NCI-H2196 treated with DMSO at 0.1 percent for 48 hours (cell line): ENCODE measurements at regions not wholly inside any gene's neighbourhood (a gene's known extent, or its start where the extent isn't known, plus 50 kb on each side); places are given as distances from the start of the nearest gene placed in this dataset.

Experiments
- DNase-seq: peaks from one replicate; lab custom pipeline; 2025; ENCODE audit not compliant: unreplicated experiment; lab: John Stamatoyannopoulos, UW

GRCh38 chr12:103011974-103012763 is 54.7 kb downstream of the ASCL1 start:
- DNase-seq = no peak

GRCh38 chr12:103012884-103013283 is 55.4 kb downstream of the ASCL1 start:
- no peak for DNase-seq

GRCh38 chr12:103013741-103014300 is 56.3 kb downstream of the ASCL1 start:
- no peak for DNase-seq

- no peak for DNase-seq
Measured at GRCh38 chr12:103016381-103016780, 58.9 kb downstream of the ASCL1 start.

DNA sequence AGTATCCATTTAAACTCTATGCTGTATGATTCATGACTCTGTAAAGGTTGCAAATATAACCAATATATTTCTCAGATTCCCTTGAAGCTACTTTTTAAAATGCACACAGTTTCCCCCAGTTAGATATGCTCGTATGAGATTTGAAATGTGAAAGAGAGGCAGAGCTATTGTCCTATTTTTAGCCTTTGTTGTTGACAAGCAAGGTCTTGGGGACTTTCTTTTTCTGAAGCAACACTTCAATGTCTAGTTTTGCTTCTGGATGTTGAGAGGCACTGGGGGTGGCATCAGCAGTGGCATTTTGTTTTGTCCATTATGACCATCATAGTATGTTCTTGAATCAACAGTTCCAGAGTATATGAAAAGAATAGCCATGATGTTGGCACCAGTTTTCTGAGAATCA is 63.4 kb downstream of the ASCL1 start:
- no peak for DNase-seq

- DNase-seq = no peak
Measured at GRCh38 chr12:103021538-103022218, 64.2 kb downstream of the ASCL1 start.

GRCh38 chr12:103024650-103025049 is 67.2 kb downstream of the ASCL1 start:
- no peak for DNase-seq

DNA sequence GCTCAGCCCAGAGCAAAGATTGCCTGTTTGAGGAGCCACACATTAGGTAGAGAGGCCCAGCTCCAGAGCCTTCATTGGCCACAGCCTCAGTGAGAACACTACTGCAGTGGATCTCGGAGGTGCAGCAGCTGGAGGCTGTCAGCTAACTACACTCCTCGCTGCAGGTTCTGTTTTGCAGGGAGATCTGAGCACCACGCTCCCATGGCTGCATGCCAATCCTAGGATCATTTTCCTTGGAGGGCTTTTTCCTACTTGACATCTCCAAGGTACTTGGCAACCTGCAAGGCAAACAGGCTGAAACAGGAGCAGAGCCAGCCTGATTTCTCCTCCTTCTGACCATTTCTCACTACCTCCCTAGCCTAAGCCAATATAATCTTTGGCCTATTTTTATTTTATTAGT is 69.2 kb downstream of the ASCL1 start:
- peak; percentile 72 for DNase-seq

DNA sequence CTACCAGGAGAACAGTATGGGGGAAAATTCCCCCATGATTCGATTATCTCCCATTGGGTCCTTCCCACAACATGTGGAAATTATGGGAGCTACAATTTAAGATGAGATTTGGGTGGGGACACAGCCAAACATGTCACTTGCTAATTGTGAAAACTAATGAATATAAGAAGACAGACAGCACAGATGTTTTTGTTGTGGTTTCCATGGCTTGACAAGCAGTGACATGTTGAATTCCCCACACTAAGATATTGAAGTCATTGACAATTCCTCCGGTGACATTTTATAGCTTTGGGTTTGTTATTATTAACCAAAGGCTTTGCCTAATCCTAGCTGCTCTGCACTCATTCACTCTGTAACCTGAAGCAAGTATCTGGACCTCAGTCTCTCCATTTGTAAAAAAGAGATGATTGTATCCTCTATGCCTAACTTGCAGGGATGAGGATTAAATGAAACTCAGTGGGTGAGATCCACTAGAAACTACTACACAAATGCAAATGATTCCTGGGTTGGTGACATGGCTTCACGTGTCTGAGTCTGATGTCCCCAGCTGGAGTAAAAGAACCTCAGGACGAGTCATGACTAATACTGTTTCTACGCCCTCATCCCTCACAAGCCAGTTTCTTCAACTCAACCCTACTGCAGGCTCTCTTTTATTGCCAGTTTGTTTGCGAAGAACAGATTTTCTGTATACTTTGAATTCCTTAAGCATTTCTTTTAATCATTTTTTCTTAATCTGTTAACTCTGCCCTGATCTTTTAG is 71.6 kb downstream of the ASCL1 start:
- DNase-seq = no peak

DNA sequence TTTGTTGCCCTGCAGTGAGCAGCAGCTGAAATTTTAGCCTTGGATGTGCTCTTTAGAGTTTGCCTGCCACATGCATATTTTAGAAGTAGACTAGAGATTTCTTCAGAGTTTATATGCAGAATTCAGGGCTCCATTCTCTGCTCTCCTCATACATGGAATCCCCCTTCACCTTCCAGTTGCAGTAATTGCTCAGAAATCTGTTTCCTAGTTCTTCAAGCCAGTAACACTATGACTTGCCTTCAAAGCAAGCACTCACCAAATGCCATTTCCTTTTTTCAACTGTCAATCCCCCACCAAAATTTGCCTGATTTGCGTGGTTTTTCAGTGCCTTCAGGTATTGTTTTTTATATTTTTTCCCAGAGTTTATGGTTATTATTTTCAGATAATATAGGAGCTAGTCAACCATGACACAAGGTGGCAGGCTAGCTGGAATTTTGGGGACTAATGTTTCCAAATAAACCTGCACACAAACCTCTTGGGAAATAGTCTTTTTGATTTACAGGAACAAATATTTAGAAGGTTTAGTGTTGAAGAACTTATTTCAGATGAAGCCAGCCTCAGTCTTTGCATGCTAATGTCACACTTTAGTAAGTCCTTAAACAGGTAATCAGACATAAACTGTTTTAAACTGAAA is 79.2 kb downstream of the ASCL1 start:
- no peak for DNase-seq

DNA sequence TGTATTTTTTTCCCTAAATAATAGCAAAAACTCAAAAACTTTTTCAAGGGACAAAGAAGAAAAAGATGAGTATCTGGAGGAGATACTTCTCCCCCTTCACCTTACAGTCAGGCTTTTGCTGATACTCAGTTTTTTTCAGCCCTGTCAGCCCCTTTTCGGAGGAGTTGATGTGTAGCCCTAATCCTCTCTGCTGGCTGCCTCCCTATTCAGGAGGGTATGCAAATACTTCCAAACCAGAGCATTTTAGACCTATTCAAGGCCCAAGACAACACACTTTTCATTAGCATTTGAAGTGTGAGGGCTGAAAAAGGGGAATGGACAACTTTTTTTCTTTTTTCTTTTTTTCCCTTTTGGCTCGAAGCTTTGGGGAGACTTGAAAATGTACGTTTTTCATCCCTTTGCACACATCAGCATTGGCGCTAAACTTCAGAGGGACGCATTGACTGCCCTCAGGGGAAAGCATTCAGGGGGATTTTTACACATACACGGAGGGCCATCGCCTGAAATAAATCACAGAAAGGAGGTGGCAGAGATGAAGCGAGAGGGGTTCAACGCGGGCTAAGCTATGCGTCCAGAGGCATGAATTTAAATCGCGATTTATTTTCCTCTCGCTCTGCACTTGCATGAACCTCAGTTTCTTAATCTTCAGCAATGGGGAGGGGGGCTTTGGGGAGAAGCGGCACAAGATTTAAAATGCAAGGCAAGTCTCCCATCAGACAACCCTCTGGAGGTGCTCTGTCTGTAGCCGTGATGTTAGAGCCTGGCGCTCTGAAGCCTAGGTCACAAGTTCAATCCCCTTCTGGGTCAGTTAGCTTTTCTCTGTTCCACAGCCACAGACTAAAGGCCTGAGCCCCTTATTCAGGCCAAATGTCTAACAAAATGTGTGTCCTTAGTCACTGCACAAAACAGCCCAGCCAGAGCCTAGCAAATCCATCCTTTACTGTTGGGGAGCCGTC is 86.3 kb downstream of the ASCL1 start:
- DNase-seq = no peak

DNA sequence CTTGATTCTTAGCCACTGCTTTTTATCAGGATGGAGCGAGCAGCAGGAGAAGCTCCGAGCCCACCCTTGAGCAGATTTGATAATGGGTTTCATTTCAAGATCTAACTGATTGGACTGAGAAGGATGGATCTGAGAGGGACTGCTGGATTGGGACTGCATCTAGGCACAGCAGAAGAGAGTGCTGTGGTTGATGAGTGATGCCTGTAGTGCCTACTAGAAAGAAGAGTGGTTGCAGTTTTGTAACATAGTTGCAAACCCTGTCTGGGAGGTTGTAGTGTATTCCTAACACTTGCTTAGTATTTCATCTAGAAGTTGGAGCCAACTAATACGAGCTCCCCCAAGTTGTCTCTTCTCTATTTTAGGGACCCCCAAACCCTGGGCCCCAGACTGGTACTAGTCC is 88.7 kb downstream of the ASCL1 start:
- no peak for DNase-seq

- DNase-seq = no peak
Measured at GRCh38 chr12:103050273-103050672, 92.8 kb downstream of the ASCL1 start.

GRCh38 chr12:103053089-103053488 is 95.6 kb downstream of the ASCL1 start:
- DNase-seq = no peak

DNA sequence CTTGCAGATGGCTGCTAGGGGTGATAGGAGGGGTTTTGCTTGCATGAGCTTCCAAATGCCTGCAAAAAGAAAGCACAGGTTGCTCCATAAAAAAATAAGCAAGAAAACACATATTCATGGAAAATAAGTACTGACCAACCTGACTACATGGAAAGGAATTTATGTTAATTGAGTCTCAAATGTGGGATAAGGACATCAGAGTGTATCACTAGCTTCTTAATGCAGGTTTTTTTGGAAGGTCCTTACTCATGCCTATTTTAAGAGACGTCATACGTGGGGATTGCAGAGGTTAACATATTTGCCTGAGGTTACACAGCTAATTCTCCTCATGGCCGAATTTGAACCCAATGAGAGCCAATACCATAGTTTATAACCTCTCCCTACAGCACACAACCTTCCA is 116.2 kb downstream of the ASCL1 start:
- DNase-seq = no peak

- no peak for DNase-seq
Measured at GRCh38 chr12:103075848-103076247, 118.4 kb downstream of the ASCL1 start.

- DNase-seq = no peak
Measured at GRCh38 chr12:103077108-103077773, 119.8 kb downstream of the ASCL1 start.

- no peak for DNase-seq
Measured at GRCh38 chr12:103085541-103085940, 128.1 kb downstream of the ASCL1 start.

DNA sequence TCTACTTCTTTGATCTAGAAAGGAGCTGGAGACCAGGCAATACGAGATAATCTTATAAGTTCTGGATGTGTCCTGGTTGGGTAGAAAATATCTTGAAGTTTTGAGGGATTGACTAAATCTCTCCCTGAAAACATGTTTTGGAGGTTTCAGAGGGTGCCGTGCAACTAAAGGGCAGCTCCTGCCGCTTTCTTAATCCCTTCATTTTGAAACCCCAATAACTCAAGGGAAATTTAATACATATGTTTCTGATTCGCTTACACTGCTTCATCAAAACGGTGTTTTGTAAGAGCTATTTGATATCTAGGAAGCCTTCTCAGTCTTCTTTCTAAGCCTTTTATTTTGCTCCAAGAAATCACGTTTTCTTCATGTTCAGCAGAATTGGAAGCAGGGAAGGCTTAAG is 129.0 kb downstream of the ASCL1 start:
- no peak for DNase-seq
